Stimulated activated CD4-positive, alpha-beta T cell treated with anti-CD3 and anti-CD28 coated beads, TNF-alpha, amount 100 ng/mL, for 24 hours (primary cell): ENCODE measurements at regions not wholly inside any gene's neighbourhood (a gene's known extent, or its start where the extent isn't known, plus 50 kb on each side); places are given as distances from the start of the nearest gene placed in this dataset.

ENCODE experiments used
- DNase-seq, 3 experiments: peaks; one replicate each; pipeline ENCODE4 v3.0.0-alpha.2; 2020; ENCODE audit warnings: low read depth in 3 of 3

- DNase-seq = no peak
These were observed 375.2 kb upstream of the HSFY2 start for GRCh38 chrY:19148783-19149182.

GRCh38 chrY:19146296-19146695 is 372.8 kb upstream of the HSFY2 start:
- DNase-seq = no peak

GRCh38 chrY:19142093-19142492 is 368.6 kb upstream of the HSFY2 start:
- DNase-seq = no peak

DNA sequence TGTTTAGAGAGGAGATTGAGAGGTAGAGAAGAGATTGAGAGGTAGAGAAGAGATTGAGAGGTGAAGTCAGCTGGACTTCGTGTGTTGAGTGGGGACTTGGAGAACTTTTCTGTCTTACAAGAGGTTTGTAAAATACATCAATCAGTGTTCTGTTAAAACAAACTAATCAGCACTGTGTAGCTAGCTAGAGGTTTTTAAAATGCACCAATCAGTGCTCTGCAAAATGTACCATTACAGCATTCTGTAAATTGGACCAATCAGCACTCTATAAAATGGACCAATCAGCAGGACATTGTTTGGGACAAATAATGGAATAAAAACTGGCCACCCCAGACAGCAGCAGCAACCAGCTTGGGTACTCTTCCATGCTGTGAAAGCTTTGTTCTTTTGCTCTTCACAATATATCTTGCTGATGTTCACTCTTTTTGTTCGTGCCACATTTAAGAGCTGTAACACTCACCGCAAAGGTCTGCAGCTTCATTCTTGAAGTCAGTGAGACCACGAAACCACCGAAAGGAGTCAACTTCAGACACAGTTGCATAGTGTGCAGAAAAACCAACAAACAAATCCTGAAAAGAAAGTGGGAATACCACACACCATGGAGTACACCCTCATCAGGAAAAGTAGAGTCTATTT is 366.9 kb upstream of the HSFY2 start:
- DNase-seq = no peak

DNA sequence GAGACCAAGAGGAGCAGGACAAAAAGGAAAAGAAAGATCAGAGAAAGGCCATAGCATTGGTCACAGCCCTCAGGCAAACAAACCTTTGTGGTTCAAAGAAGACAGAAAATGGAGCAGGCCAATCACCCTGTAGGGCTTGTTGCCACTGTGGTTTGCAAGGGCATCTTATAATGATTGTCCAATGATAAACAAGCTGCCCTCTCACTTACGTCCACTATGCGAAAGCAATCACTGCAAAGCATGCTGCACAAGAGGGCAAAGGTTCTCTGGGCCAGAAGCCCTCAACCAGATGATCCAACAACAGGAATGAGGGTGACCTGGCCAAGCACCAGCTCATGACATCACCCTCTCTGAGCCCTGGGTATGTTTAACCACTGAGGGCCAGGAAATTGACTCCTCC is 360.9 kb upstream of the HSFY2 start:
- no peak for DNase-seq

DNA sequence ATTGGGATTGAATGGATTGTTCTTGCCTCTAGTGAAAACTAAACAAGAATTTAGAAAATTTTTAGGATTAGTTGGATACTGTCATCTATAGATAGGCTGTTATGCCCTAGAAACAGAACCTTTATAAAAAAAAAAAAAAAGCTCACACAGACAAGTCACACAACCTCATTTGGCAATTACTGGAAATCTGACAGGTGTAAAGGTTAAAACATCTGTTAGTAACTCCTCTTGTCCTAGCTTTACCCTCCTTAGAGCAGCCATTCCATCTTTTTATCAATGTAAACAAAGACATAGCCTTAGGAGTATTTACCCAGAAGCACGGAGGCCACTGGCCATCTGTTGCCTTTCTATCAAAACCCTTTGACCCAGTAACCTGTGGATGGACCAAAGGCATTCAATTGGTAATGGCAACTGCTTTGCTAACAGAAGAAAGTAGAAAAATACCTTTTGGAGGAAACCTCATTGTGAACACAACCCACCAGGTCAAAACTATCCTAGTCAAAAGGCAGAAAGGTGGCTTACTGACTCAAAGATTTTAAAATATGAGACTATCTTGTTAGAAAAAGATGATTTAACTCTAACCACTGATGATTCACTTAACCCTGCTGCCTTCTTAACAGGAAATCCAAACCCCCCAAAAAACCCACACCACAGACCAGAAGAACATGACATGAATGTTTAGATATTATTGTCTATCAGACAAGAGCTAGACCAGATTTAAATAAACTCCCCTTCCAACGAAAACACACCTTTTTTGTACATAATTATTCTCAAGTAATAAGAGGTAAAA is 357.2 kb upstream of the HSFY2 start:
- DNase-seq = no peak

GRCh38 chrY:19126889-19127288 is 353.4 kb upstream of the HSFY2 start:
- DNase-seq = no peak

DNA sequence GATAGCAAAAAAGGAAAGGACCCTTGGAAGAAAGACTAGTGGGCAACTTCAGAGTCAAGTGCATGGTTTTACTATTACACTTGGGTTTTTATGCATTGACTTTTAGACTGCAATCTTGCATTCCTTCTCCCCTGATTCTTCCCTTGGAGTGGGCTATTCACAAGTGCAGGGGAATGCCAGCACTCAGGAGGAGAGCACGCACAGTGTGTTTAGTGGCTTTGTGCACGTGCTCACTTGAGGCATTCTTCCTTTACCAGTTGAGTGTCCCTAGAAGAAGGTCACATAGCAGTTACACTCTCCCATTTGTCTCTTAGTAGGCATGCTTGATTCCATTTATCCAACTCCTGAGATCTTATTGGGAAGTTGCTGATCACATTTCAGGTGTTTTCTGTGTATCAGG is 351.1 kb upstream of the HSFY2 start:
- DNase-seq = no peak

DNA sequence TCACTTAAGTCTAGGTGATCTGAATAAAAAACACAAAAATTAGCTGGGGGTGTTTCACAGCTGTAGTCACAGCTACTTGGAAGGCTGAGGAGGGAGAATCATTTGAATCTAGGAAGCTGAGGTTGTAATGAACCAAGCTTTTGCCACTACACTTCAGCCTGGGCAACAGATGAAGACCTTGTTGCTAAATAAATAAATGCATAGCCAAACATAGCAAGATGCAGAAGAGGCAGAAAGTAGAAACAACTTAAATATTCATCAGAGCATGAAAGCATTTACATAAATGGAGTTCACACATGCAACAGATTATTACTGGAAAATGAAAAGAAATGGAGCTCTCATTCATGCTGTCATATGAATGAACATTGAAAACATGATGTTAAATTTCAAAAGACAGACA is 348.9 kb upstream of the HSFY2 start:
- no peak for DNase-seq

- no peak for DNase-seq
These were observed 324.8 kb upstream of the HSFY2 start for GRCh38 chrY:19098349-19098748.

DNA sequence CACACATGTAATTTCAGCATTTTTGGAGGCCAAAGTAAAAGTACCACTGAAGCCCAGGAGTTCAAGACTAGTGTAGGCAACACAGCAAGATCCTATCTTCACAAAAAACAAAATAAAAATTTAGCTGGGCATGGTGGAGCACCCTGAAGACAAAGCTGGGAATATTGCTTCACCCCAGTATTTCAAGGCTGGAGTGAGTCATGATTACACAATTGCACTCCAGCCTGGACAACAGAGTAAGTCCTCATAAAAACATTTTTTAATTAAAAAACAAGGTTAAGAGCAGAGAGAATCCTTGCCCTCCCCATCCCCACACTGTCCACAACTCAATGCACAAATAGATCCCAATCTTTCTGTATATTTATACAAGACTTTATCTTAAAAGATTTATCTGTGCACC is 321.9 kb upstream of the HSFY2 start:
- no peak for DNase-seq

DNA sequence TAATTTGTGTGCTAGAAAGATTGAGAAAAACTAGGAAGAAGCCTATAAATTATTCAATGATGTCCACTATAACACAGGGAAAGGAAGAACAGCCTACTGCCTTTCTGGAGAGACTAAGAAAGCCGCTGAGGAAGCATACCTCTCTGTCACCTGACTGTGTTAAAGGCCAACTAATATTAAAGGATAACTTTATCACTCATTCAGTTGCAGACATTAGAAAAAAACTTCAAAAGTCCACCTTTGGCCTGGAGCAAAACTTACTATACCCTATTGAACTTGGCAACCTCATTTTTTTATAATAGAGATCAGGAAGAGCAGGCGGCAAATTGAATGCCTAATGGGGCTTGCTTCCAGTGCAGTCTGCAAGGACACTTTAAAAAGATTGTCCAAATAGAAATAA is 309.5 kb upstream of the HSFY2 start:
- no peak for DNase-seq

- DNase-seq = peak in 1 of 3 experiments; percentile 7
These were observed 304.2 kb upstream of the HSFY2 start for GRCh38 chrY:19077698-19078113.

DNA sequence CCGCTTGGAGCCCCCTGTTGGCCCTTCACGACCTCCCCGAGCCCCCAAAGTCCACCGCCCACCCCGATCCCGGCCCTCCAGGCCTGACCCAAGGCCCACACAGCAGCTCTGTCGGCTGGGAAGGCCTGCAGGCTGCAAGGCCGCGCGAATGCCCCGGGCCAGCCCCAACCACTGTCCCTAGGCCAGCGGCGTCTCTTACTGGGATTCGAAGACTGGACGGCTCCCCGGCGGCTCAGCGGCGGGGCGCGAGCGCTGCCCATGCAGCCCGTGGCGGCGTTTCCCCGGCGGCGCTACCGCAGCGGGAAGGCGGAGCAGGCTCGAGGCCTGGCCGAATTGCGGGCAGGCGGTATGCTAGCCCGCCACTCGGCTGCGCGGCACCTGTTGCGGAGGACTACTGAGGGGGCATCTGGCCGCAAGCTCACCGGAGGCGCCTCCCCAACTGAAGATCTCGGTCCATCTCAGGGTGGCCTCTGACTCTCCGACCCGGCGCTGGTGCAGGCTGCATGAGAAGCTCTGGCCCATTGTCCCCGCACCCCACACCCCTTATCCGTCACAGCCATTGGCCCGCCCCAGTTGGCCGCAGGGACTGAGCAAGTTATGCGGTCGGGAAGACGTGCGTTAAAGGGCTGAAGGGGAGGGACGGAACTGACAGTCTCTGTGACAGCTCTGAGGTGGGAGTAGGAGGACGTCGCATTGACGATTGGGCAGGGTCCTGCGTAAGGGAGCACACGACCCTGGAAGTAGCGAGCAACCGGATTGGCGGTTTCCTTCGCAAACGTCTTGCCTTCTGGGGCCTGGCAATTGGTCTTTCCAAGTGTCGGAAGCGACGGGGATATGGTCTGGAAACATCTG is 303.5 kb upstream of the HSFY2 start:
- DNase-seq = peak in 2 of 3 experiments; percentile 9 to 36

GRCh38 chrY:19075471-19076253 is 302.1 kb upstream of the HSFY2 start:
- peak; percentile 1 to 52 (median 4) for DNase-seq

GRCh38 chrY:19067435-19067834 is 293.9 kb upstream of the HSFY2 start:
- DNase-seq = no peak

GRCh38 chrY:19066447-19067190 is 293.1 kb upstream of the HSFY2 start:
- DNase-seq = no peak

DNA sequence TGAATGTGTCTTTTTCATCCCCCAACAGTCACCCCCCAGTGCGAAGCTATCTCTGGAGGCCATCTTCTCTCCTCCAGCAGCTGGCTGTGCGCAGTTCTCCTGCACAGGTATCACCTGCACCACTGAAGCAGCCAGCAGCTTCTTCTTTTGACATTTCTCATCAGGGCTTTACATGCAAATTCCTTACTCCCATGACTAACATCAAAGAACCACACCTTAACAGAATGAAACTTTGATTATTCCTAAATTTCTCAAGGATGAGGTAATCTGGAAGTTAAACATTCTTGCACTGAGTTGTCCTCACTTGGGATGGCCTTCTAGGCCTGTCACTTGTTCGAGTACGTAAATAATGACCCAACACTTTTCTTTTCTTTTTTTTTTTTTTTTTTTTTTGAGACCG is 291.6 kb upstream of the HSFY2 start:
- DNase-seq = no peak

- no peak for DNase-seq
These were observed 286.2 kb upstream of the HSFY2 start for GRCh38 chrY:19059733-19060132.

- no peak for DNase-seq
These were observed 285.4 kb upstream of the HSFY2 start for GRCh38 chrY:19058831-19059370.

DNA sequence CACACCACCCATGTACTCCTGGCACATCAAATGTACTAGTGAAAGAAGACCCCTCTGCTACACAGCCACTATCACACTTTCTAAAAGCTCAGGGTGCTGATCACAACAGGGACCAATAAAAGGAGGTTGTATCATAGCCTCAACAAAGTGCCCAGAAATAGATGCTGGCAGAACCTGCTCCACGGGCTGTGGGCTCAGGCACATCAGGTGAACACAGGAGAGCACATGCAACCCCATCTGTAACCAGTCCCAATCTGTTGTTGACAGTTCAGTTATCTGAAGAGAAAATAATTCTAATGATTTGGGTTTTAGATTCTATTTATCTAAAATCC is 282.6 kb upstream of the HSFY2 start:
- no peak for DNase-seq
